HepG2 (cell line): ENCODE measurements at regions not wholly inside any gene's neighbourhood (a gene's known extent, or its start where the extent isn't known, plus 50 kb on each side); places are given as distances from the start of the nearest gene placed in this dataset.

Experiments
- BCLAF1 ChIP-seq: fragments of 450-650 bp; IDR thresholded peaks from 2 replicates; pipeline ENCODE4 v1.6.1; 2017; ENCODE audit warnings: mild to moderate bottlenecking
- BRCA1 ChIP-seq: sonication (generic); formaldehyde crosslinking; IDR thresholded peaks from 2 replicates; pipeline ENCODE4 v1.4.0; 2020; ENCODE audit warnings: missing genetic modification reagents
- CHCHD3 ChIP-seq: sonication (generic); formaldehyde crosslinking; IDR thresholded peaks from 2 replicates; pipeline ENCODE4 v1.8.0; 2022; ENCODE audit warnings: mild to moderate bottlenecking, missing genetic modification reagents, moderate library complexity
- ERF ChIP-seq: IDR thresholded peaks from 2 replicates; pipeline ENCODE4 v1.6.1; 2018; ENCODE audit warnings: missing biosample characterization, missing genetic modification reagents
- FOSL1 ChIP-seq: sonication (generic); formaldehyde crosslinking; IDR thresholded peaks from 2 replicates; pipeline ENCODE4 v1.9.0; 2021; ENCODE audit warnings: missing genetic modification reagents, borderline replicate concordance
- GABPB1 ChIP-seq: IDR thresholded peaks from 2 replicates; pipeline ENCODE4 v1.6.1; 2016; ENCODE audit warnings: mild to moderate bottlenecking, missing genetic modification reagents, moderate library complexity, missing compliant biosample characterization
- HDAC1 ChIP-seq: sonication (generic); formaldehyde crosslinking; IDR thresholded peaks from 2 replicates; pipeline ENCODE4 v1.5.1; 2020; ENCODE audit warnings: mild to moderate bottlenecking, missing genetic modification reagents
- RELA ChIP-seq: sonication (generic); formaldehyde crosslinking; IDR thresholded peaks from 2 replicates; pipeline ENCODE4 v1.4.0; 2020; ENCODE audit warnings: missing genetic modification reagents
- SATB2 ChIP-seq: sonication (generic); formaldehyde crosslinking; IDR thresholded peaks from 2 replicates; pipeline ENCODE4 v1.5.0; 2020; ENCODE audit warnings: missing genetic modification reagents
- SNAPC4 ChIP-seq: sonication (generic); formaldehyde crosslinking; IDR thresholded peaks from 2 replicates; pipeline ENCODE4 v1.4.0; 2020; ENCODE audit warnings: mild to moderate bottlenecking, missing genetic modification reagents
- SPEN ChIP-seq: sonication (generic); formaldehyde crosslinking; IDR thresholded peaks from 2 replicates; pipeline ENCODE4 v1.5.1; 2020; ENCODE audit warnings: low read depth, mild to moderate bottlenecking, missing genetic modification reagents
- THAP9 ChIP-seq: sonication (generic); formaldehyde crosslinking; IDR thresholded peaks from 2 replicates; pipeline ENCODE4; 2020; ENCODE audit warnings: missing genetic modification reagents, mild to moderate bottlenecking, borderline replicate concordance
- ZBTB20 ChIP-seq: sonication (generic); formaldehyde crosslinking; IDR thresholded peaks from 2 replicates; pipeline ENCODE4 v1.8.1; 2023; ENCODE audit warnings: missing genetic modification reagents, low read depth, mild to moderate bottlenecking, borderline replicate concordance
- ZNF644 ChIP-seq: IDR thresholded peaks from 2 replicates; pipeline ENCODE4 v1.6.1; 2016; ENCODE audit warnings: low read depth
- TF ChIP-seq, protein P1 (sequence below): fragments of 450-650 bp; IDR thresholded peaks from 2 replicates; pipeline ENCODE4 v1.6.1; 2017
- TF ChIP-seq, protein P2 (sequence below): sonication (generic); formaldehyde crosslinking; IDR thresholded peaks from 2 replicates; pipeline ENCODE4 v1.5.0; 2020; ENCODE audit warnings: missing genetic modification reagents

- TF ChIP-seq SNAPC4 (CRISPR knock-in tag): no peak
- TF ChIP-seq ZNF644: peak; percentile 69
- TF ChIP-seq, protein P1, sequence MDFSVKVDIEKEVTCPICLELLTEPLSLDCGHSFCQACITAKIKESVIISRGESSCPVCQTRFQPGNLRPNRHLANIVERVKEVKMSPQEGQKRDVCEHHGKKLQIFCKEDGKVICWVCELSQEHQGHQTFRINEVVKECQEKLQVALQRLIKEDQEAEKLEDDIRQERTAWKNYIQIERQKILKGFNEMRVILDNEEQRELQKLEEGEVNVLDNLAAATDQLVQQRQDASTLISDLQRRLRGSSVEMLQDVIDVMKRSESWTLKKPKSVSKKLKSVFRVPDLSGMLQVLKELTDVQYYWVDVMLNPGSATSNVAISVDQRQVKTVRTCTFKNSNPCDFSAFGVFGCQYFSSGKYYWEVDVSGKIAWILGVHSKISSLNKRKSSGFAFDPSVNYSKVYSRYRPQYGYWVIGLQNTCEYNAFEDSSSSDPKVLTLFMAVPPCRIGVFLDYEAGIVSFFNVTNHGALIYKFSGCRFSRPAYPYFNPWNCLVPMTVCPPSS: no peak
- TF ChIP-seq, protein P2, sequence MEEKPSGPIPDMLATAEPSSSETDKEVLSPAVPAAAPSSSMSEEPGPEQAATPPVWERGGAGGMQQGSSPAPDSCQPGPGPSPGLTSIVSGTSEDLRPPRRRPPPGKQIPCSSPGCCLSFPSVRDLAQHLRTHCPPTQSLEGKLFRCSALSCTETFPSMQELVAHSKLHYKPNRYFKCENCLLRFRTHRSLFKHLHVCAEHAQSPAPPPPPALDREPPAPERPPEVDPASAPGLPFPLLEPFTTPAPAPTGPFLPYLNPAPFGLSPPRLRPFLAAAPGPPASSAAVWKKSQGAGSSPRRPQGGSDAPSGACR (CRISPR knock-in tag): no peak
- TF ChIP-seq SPEN (CRISPR knock-in tag): 0 out of 2 replicates have a peak, but pooled peaks have one; percentile 25
- peak; percentile 89; the same call in 1 of the 2 replicates for TF ChIP-seq ZBTB20 (CRISPR knock-in tag)
- TF ChIP-seq HDAC1 (CRISPR knock-in tag): peak; percentile 67
- no peak for TF ChIP-seq GABPB1
- no peak for TF ChIP-seq BCLAF1
- peak; percentile 35; the same call in 1 of the 2 replicates for TF ChIP-seq THAP9
- TF ChIP-seq ERF (CRISPR knock-in tag): peak; percentile 18
- no peak for TF ChIP-seq FOSL1 (CRISPR knock-in tag)
- no peak for TF ChIP-seq RELA (CRISPR knock-in tag)
- TF ChIP-seq SATB2 (CRISPR knock-in tag): no peak
- no peak for TF ChIP-seq BRCA1 (CRISPR knock-in tag)
- TF ChIP-seq CHCHD3 (CRISPR knock-in tag): no peak
Measured at GRCh38 chr16:72455743-72456659, 284.0 kb upstream of the PMFBP1 start (continued).
